Esophagus squamous epithelium (tissue), 4 donors: ENCODE measurements at regions not wholly inside any gene's neighbourhood (a gene's known extent, or its start where the extent isn't known, plus 50 kb on each side); places are given as distances from the start of the nearest gene placed in this dataset.

Experiments used
- POLR2A ChIP-seq, 4 donors: fragments of 450-650 bp; IDR thresholded peaks; one replicate each; pipeline ENCODE4 v1.6.1; 2017; ENCODE audit warnings: antibody characterized with exemption in 4 of 4, mild to moderate bottlenecking in 4 of 4, moderate library complexity in 3 of 4
- TF ChIP-seq, protein P1 (sequence below), 6 experiments: fragments of 450-650 bp in 4 of 6; fragments of 200-600 bp in 2 of 6; sonication (generic) in 2 of 6; IDR thresholded peaks; one replicate each; pipeline ENCODE4 v1.5.1; 2016 to 2019; ENCODE audit warnings: antibody characterized with exemption in 6 of 6, mild to moderate bottlenecking in 4 of 6, moderate library complexity in 4 of 6

DNA sequence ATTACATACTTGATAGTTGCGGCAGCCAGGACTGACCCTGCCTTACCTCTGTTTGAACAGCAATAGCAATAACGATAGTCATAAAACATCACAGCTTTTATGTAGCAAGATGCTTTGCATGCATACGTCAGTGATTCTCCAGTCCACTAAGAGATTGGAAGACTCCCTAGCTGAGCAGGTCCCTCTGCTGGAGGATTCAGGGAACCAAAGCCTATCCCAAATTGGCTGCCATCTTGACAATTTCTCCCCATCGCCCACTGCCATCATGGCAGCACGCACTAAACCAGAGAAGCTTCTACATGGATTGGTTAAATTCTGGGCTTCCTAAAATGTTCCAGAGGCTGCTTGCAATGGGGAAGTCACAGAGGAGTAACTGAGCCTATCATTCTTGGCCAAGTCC is 360.6 kb upstream of the XYLT1 start:
- TF ChIP-seq, protein P1, sequence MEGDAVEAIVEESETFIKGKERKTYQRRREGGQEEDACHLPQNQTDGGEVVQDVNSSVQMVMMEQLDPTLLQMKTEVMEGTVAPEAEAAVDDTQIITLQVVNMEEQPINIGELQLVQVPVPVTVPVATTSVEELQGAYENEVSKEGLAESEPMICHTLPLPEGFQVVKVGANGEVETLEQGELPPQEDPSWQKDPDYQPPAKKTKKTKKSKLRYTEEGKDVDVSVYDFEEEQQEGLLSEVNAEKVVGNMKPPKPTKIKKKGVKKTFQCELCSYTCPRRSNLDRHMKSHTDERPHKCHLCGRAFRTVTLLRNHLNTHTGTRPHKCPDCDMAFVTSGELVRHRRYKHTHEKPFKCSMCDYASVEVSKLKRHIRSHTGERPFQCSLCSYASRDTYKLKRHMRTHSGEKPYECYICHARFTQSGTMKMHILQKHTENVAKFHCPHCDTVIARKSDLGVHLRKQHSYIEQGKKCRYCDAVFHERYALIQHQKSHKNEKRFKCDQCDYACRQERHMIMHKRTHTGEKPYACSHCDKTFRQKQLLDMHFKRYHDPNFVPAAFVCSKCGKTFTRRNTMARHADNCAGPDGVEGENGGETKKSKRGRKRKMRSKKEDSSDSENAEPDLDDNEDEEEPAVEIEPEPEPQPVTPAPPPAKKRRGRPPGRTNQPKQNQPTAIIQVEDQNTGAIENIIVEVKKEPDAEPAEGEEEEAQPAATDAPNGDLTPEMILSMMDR (IDR thresholded peaks at IDR 0.05), result peak in 1 of 6 experiments; percentile 7
- TF ChIP-seq POLR2A (IDR thresholded peaks at IDR 0.05), result no peak
